GM23338 (cell line): ENCODE measurements at regions not wholly inside any gene's neighbourhood (a gene's known extent, or its start where the extent isn't known, plus 50 kb on each side); places are given as distances from the start of the nearest gene placed in this dataset.

Experiments
- ATAC-seq: fragments of 200-7000 bp; cut with Tn5 transposase; 3 replicates; pipeline ENCODE4 v1.9.1; 2020
- DNase-seq: peaks from one replicate; pipeline ENCODE4 v3.0.0-alpha.2; 2015; ENCODE audit warnings: low spot score
- H2AFZ ChIP-seq: fragments of 200-600 bp; sonication (generic); 2 replicates; pipeline ENCODE4 v1.8.0; 2016; ENCODE audit warnings: antibody characterized with exemption, mild to moderate bottlenecking, moderate library complexity
- H3F3A ChIP-seq: fragments of 200-600 bp; sonication (generic); replicated peaks from 2 replicates; pipeline ENCODE4 v1.8.0; 2017; ENCODE audit warnings: antibody characterized with exemption, mixed run types, low read depth
- H3K27ac ChIP-seq: fragments of 200-600 bp; sonication (generic); 2 replicates; pipeline ENCODE4 v1.6.1; 2016; ENCODE audit warnings: low read depth
- H3K27me3 ChIP-seq: fragments of 200-600 bp; sonication (generic); 2 replicates; pipeline ENCODE4 v1.8.0; 2016; ENCODE audit warnings: mild to moderate bottlenecking, mixed run types, moderate library complexity; ENCODE audit not compliant: insufficient read depth
- H3K36me3 ChIP-seq: fragments of 200-600 bp; sonication (generic); 2 replicates; pipeline ENCODE4 v1.8.0; 2016; ENCODE audit warnings: mild to moderate bottlenecking; ENCODE audit not compliant: insufficient read depth
- H3K4me1 ChIP-seq: fragments of 200-600 bp; sonication (generic); 2 replicates; pipeline ENCODE4 v1.8.0; 2016; ENCODE audit warnings: mild to moderate bottlenecking, moderate library complexity; ENCODE audit not compliant: insufficient read depth
- H3K4me2 ChIP-seq: fragments of 200-600 bp; sonication (generic); 2 replicates; pipeline ENCODE4 v1.7.1; 2017; ENCODE audit warnings: mixed run types
- H3K4me3 ChIP-seq: fragments of 200-600 bp; sonication (generic); 2 replicates; pipeline ENCODE4 v1.6.1; 2016; ENCODE audit warnings: mixed run types
- H3K79me2 ChIP-seq: fragments of 200-600 bp; sonication (generic); replicated peaks from 2 replicates; pipeline ENCODE4 v1.8.0; 2017; ENCODE audit warnings: mild to moderate bottlenecking; ENCODE audit not compliant: insufficient read depth
- H3K9me2 ChIP-seq: fragments of 200-600 bp; sonication (generic); 2 replicates; pipeline ENCODE4 v1.8.0; 2017; ENCODE audit not compliant: insufficient read depth
- H4K20me1 ChIP-seq: fragments of 200-600 bp; sonication (generic); replicated peaks from 2 replicates; pipeline ENCODE4 v1.8.0; 2017; ENCODE audit warnings: mild to moderate bottlenecking; ENCODE audit not compliant: insufficient read depth
- H3K27ac Mint-ChIP-seq: 2 replicates; pipeline ENCODE4 v1.8.0; 2020; ENCODE audit warnings: inconsistent platforms, mild to moderate bottlenecking, moderate library complexity, mixed read lengths
- H3K27me3 Mint-ChIP-seq: 3 replicates; pipeline ENCODE4 v1.8.0; 2022; ENCODE audit warnings: low read depth, mild to moderate bottlenecking, moderate library complexity, mixed read lengths, inconsistent platforms; ENCODE audit not compliant: insufficient read depth, poor library complexity
- H3K36me3 Mint-ChIP-seq: 3 replicates; pipeline ENCODE4 v1.8.0; 2021; ENCODE audit warnings: low read depth, mild to moderate bottlenecking, inconsistent platforms, moderate library complexity, mixed read lengths
- H3K4me1 Mint-ChIP-seq: 3 replicates; pipeline ENCODE4 v1.8.0; 2020; ENCODE audit warnings: mild to moderate bottlenecking, inconsistent platforms, mixed read lengths
- H3K4me3 Mint-ChIP-seq: 3 replicates; pipeline ENCODE4 v1.8.0; 2021; ENCODE audit warnings: moderate library complexity, mild to moderate bottlenecking, inconsistent platforms, mixed read lengths
- H3K9me3 Mint-ChIP-seq: 3 replicates; pipeline ENCODE4 v1.8.0; 2020; ENCODE audit warnings: moderate library complexity, mild to moderate bottlenecking, inconsistent platforms, mixed read lengths
- CREB1 ChIP-seq: fragments of 250-450 bp; sonication (Bioruptor Pico); IDR thresholded peaks from 2 replicates; pipeline ENCODE4 v1.5.0; 2020; ENCODE audit warnings: low read depth, mild to moderate bottlenecking, moderate library complexity
- EZH2phosphoT487 ChIP-seq: fragments of 200-600 bp; sonication (generic); IDR thresholded peaks from one replicate; pipeline ENCODE4 v1.8.1; 2018; ENCODE audit warnings: antibody characterized with exemption; ENCODE audit not compliant: unreplicated experiment
- JUNB ChIP-seq: IDR thresholded peaks from one replicate; pipeline ENCODE4 v1.6.1; 2016; ENCODE audit warnings: antibody characterized with exemption; ENCODE audit not compliant: unreplicated experiment
- POLR2AphosphoS5 ChIP-seq: IDR thresholded peaks from 2 replicates; pipeline ENCODE4 v1.6.1; 2016; ENCODE audit warnings: antibody characterized with exemption, low read depth
- STAT1 ChIP-seq: IDR thresholded peaks from one replicate; pipeline ENCODE4 v1.6.1; 2016; ENCODE audit warnings: antibody characterized with exemption; ENCODE audit not compliant: unreplicated experiment
- ZNF114 ChIP-seq: fragments of 250-450 bp; sonication (Bioruptor Pico); IDR thresholded peaks from 2 replicates; pipeline ENCODE4 v1.5.0; 2020; ENCODE audit warnings: mild to moderate bottlenecking, moderate library complexity
- ZNF331 ChIP-seq: fragments of 250-450 bp; sonication (Bioruptor Pico); IDR thresholded peaks from 2 replicates; pipeline ENCODE4 v1.5.0; 2020; ENCODE audit warnings: low read depth, mild to moderate bottlenecking, moderate library complexity
- TF ChIP-seq, protein P1 (sequence below): IDR thresholded peaks from 2 replicates; pipeline ENCODE4 v1.6.1; 2016; ENCODE audit warnings: antibody characterized with exemption
- TF ChIP-seq, protein P2 (sequence below), 2 experiments: fragments of 200-600 bp in 1 of 2; sonication (generic) in 1 of 2; conservative IDR thresholded peaks; 2 replicates each; pipeline versions ENCODE4 v1.5.1 to v1.6.1; 2016 to 2017; ENCODE audit warnings: antibody characterized with exemption in 2 of 2, low read depth in 2 of 2, mild to moderate bottlenecking in 2 of 2, moderate library complexity in 1 of 2

DNA sequence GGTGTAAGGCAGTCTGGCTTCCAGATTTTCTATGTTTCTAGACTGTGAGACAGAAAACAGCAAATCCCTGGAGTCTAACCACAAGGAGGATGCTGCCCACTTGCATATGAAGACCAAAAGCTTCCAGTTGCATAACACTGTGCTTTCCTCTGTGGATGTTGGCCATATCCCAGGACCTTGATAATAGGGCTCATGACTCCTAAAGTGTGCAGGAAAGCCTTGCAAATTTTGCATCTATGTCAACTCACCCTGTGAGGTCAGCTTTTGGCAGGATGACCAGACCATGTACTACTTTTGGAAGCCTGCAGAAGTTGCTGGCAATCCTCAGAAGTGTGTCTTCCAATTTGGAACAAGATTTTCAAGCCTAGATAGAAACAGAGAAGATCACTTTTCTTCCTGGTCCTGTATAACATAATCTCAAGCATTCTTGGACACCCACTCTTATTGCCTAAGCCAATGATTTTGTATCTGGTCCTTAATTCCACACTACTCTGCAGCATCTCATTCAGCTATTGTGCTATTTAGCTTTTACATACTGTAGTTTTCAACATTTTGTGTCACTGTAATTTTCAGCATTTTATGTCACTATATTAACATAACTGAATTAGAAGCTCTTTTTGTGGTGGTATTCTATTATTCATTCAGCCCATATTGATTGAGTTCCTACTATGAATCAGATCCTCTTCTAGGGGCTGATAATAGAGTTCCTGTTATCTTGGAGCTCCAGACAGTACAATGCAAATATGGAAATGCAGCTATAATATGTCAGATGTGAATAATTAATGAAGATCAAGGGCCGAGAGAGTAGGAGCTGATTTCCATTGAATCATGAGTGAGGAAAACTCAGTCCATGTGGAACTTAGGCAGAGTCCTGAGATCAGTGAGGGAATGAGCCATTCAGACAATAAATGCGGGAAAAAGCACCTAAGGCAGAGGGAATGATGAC, 85.3 kb upstream of the RAB27B start:
- Histone ChIP-seq H4K20me1 (no peaks in the 10 kb centered on the region), H3K27me3 (no peaks in the 10 kb centered on the region), H3K4me2 (no peak overlapping the region), H3K4me1 (no peaks in the 10 kb centered on the region), H3K27ac (no peak overlapping the region), H3K36me3 (no peaks in the 10 kb centered on the region), H2AFZ (0 out of 2 replicates have a peak overlapping the region, but pooled peaks have one; percentile 49), H3K79me2 (no peaks in the 10 kb centered on the region), H3F3A (no peaks in the 10 kb centered on the region), H3K9me2 (no peaks in the 10 kb centered on the region), H3K4me3 (no peak overlapping the region)
- no peak overlapping the region for H3K27ac Mint-ChIP-seq
- ATAC-seq: no peak
- DNase-seq: no peak
- no peaks in the 10 kb centered on the region for H3K9me3 Mint-ChIP-seq
- H3K4me1 Mint-ChIP-seq: no peaks in the 10 kb centered on the region
- TF ChIP-seq, protein P1, sequence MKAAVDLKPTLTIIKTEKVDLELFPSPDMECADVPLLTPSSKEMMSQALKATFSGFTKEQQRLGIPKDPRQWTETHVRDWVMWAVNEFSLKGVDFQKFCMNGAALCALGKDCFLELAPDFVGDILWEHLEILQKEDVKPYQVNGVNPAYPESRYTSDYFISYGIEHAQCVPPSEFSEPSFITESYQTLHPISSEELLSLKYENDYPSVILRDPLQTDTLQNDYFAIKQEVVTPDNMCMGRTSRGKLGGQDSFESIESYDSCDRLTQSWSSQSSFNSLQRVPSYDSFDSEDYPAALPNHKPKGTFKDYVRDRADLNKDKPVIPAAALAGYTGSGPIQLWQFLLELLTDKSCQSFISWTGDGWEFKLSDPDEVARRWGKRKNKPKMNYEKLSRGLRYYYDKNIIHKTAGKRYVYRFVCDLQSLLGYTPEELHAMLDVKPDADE: no peak
- TF ChIP-seq, protein P2, sequence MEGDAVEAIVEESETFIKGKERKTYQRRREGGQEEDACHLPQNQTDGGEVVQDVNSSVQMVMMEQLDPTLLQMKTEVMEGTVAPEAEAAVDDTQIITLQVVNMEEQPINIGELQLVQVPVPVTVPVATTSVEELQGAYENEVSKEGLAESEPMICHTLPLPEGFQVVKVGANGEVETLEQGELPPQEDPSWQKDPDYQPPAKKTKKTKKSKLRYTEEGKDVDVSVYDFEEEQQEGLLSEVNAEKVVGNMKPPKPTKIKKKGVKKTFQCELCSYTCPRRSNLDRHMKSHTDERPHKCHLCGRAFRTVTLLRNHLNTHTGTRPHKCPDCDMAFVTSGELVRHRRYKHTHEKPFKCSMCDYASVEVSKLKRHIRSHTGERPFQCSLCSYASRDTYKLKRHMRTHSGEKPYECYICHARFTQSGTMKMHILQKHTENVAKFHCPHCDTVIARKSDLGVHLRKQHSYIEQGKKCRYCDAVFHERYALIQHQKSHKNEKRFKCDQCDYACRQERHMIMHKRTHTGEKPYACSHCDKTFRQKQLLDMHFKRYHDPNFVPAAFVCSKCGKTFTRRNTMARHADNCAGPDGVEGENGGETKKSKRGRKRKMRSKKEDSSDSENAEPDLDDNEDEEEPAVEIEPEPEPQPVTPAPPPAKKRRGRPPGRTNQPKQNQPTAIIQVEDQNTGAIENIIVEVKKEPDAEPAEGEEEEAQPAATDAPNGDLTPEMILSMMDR (conservative IDR thresholded peaks at IDR 0.05; ENCODE audit: low read depth in 2 of 2): no peak
- TF ChIP-seq ZNF331 (no peak), JUNB (no peak), POLR2AphosphoS5 (no peak), CREB1 (CRISPR knock-in tag) (no peak), ZNF114 (CRISPR knock-in tag) (no peak), EZH2phosphoT487 (no peak)
- H3K36me3 Mint-ChIP-seq: no peaks in the 10 kb centered on the region
- H3K4me3 Mint-ChIP-seq: no peak overlapping the region
- H3K27me3 Mint-ChIP-seq: no peaks in the 10 kb centered on the region

DNA sequence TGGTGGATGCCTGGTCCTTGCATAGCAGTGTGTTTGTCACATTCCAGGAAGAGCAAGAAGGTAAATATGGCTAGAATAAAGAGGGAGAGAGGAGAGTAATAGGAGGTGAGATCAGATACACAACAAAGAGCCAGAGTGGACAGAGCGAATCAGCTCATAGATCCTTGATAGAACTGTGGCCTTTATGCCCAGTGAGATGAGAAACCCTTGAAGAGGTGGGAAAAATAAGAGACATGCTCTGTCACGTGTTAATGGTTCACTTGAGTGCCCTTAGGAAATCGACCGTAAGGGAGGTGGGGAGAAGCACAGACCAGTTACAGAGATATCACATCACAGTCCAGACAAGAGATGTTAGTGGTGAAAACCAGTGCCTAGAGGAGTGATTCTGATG, 84.7 kb upstream of the RAB27B start:
- no peaks in the 10 kb centered on the region for H4K20me1 ChIP-seq
- no peak overlapping the region for H3K4me2 ChIP-seq
- Mint-ChIP-seq H3K36me3 (no peaks in the 10 kb centered on the region), H3K27ac (no peak overlapping the region), H3K4me3 (no peak overlapping the region), H3K9me3 (no peaks in the 10 kb centered on the region), H3K27me3 (no peaks in the 10 kb centered on the region), H3K4me1 (no peaks in the 10 kb centered on the region)
- no peaks in the 10 kb centered on the region for H3K27me3 ChIP-seq
- no peaks in the 10 kb centered on the region for H3K36me3 ChIP-seq
- no peak for TF ChIP-seq STAT1
- TF ChIP-seq, protein P1: no peak
- H3K9me2 ChIP-seq: no peaks in the 10 kb centered on the region
- H3K4me3 ChIP-seq: no peak overlapping the region
- ATAC-seq (no peak), DNase-seq (no peak)
- H3K79me2 ChIP-seq: no peaks in the 10 kb centered on the region
- peak overlapping the region; percentile 49; the same call in 1 of the 2 replicates for H2AFZ ChIP-seq
- no peaks in the 10 kb centered on the region for H3K4me1 ChIP-seq
- H3K27ac ChIP-seq: no peak overlapping the region
- H3F3A ChIP-seq: no peaks in the 10 kb centered on the region
